ENCODE measurements at regions not wholly inside any gene's neighbourhood (a gene's known extent, or its start where the extent isn't known, plus 50 kb on each side); places are given as distances from the start of the nearest gene placed in this dataset.

DNA sequence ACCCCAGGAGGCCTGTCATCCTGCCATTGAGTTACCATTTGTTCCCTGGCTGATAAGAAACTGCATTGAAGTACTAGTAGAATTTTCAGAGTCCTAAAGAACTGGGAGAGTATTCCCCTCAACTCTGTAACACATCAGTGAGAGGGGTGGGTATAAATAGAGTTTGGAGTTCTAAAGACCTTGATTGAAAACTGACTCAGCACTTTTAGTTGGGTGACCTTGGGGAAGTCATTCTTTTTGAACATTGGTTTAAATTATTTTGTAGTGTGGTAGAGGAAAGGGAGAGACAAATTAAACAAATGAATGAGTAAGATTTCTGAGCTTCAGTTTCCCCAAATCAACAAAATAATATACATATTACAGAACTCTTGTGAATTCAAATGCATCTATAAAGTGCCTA lies 344.5 kb upstream of the THBS1 start:
- Histone ChIP-seq H2BK12ac (ENCODE audit: low read depth, low read length) (no peak overlapping the region), H2BK120ac (replicated peaks; ENCODE audit: low read depth, low read length) (no peak overlapping the region), H4K5ac (ENCODE audit: insufficient read length, low read depth, low read length) (no peak overlapping the region), H3K79me1 (ENCODE audit: low read depth, low read length) (no peaks in the 10 kb centered on the region), H3K9ac (replicated peaks in 1 of 4; ENCODE audit: extremely low read depth in 1 of 4, low read depth in 3 of 4, low read length in 3 of 4) (no peak overlapping the region), H3K4me3 (ENCODE audit: extremely low read depth in 1 of 4, insufficient read depth in 2 of 4, low read depth in 3 of 4, low read length in 4 of 4) (no peak overlapping the region), H3K4me2 (ENCODE audit: insufficient read depth in 1 of 2, low read depth in 2 of 2, low read length in 2 of 2) (no peak overlapping the region), H3K27me3 (replicated peaks in 1 of 4; ENCODE audit: control insufficient read depth in 3 of 4, extremely low read depth in 1 of 4, insufficient read depth in 3 of 4, low read length in 3 of 4) (peaks cover 0 to 1% (median 0%) of the 10 kb centered on the region in 4 experiments; a peak in 1 of 7 replicates), H4K8ac (ENCODE audit: extremely low read depth, insufficient read depth, low read length) (no peak overlapping the region), H3K4me1 (replicated peaks in 1 of 4; ENCODE audit: control insufficient read depth in 3 of 4, insufficient read depth in 4 of 4, low read length in 3 of 4) (peaks cover 0 to under 1% (median 0%) of the 10 kb centered on the region in 4 experiments; a peak in 1 of 7 replicates), H2BK15ac (ENCODE audit: low read length) (no peak overlapping the region), H4K20me1 (replicated peaks in 1 of 2; ENCODE audit: control insufficient read depth in 1 of 2, insufficient read depth in 2 of 2, low read length in 2 of 2) (no peaks in the 10 kb centered on the region), H3K79me2 (ENCODE audit: control insufficient read depth in 1 of 2, insufficient read depth in 2 of 2, low read length in 2 of 2) (no peaks in the 10 kb centered on the region), H3K4ac (replicated peaks; ENCODE audit: insufficient read length, low read depth, low read length) (no peak overlapping the region), H4K91ac (replicated peaks; ENCODE audit: insufficient read length, low read length) (no peak overlapping the region), H2BK20ac (ENCODE audit: low read length) (no peak overlapping the region), H3K56ac (replicated peaks; ENCODE audit: insufficient read length, low read depth, low read length) (no peak overlapping the region), H3K27ac (ENCODE audit: low read depth, low read length) (no peak overlapping the region), H2AK5ac (ENCODE audit: low read depth, low read length) (no peak overlapping the region), H3K14ac (ENCODE audit: insufficient read length) (no peak overlapping the region), H3K23ac (ENCODE audit: insufficient read length) (no peak overlapping the region), H3K23me2 (ENCODE audit: low read depth, low read length) (no peaks in the 10 kb centered on the region), H3K36me3 (ENCODE audit: control insufficient read depth in 2 of 4, insufficient read depth in 4 of 4, low read length in 3 of 4) (no peaks in the 10 kb centered on the region), H2BK5ac (ENCODE audit: low read depth, low read length) (no peak overlapping the region), H2AFZ (ENCODE audit: low read length) (no peak overlapping the region), H3K9me3 (ENCODE audit: insufficient read depth in 2 of 2, low read depth in 1 of 2, low read length in 1 of 2) (no peaks in the 10 kb centered on the region), H3K18ac (ENCODE audit: extremely low read depth, low read length) (no peak overlapping the region)
- ChIA-PET POLR2A (ENCODE audit: partially characterized antibody) (no interaction called here), CTCF (ENCODE audit: partially characterized antibody) (interaction anchor here (0.7 kb wide), 1 partner anchor 64 kb away, joined by 3 read pairs; no protein-coding TSS in a partner anchor)
- DNase-seq (ENCODE audit: low read depth in 1 of 2, low spot score in 2 of 2) (no peak), FAIRE-seq (no peak)
- no peak for TF ChIP-seq SRF (IDR thresholded peaks at IDR 0.05; ENCODE audit: low read depth, low read length)
- no peak for TF ChIP-seq SIRT6 (IDR thresholded peaks at IDR 0.05; ENCODE audit: low read length)
- TF ChIP-seq KDM5A (IDR thresholded peaks at IDR 0.05; ENCODE audit: low read length) = no peak
- no peak for TF ChIP-seq CBX8 (IDR thresholded peaks at IDR 0.05; ENCODE audit: borderline replicate concordance, low read depth, low read length)
- no peak for TF ChIP-seq RNF2 (IDR thresholded peaks at IDR 0.05; ENCODE audit: borderline replicate concordance, low read depth, low read length, missing control alignments, poor library complexity, severe bottlenecking)
- no peak for TF ChIP-seq GABPA (IDR thresholded peaks at IDR 0.05; ENCODE audit: borderline replicate concordance, insufficient read depth, low read length)
- TF ChIP-seq SIN3A (conservative IDR thresholded peaks at IDR 0.05 in 1 of 2, IDR thresholded peaks at IDR 0.05 in 1 of 2; ENCODE audit: low read depth in 1 of 2, low read length in 2 of 2) = no peak
- no peak for TF ChIP-seq HDAC6 (IDR thresholded peaks at IDR 0.05; ENCODE audit: low read depth, low read length)
- TF ChIP-seq RXRA (IDR thresholded peaks at IDR 0.05; ENCODE audit: insufficient read depth, low read depth, low read length) = no peak
- TF ChIP-seq CHD2 (IDR thresholded peaks at IDR 0.05; ENCODE audit: low read length) = no peak
- no peak for TF ChIP-seq EP300 (IDR thresholded peaks at IDR 0.05; ENCODE audit: borderline replicate concordance in 1 of 2, low read depth in 2 of 2, low read length in 2 of 2)
- TF ChIP-seq KDM1A (IDR thresholded peaks at IDR 0.05; ENCODE audit: borderline replicate concordance, low read length) = no peak
- no peak for TF ChIP-seq JUND (IDR thresholded peaks at IDR 0.05; ENCODE audit: low read length)
- TF ChIP-seq NRF1 (IDR thresholded peaks at IDR 0.05; ENCODE audit: low read depth, low read length) = no peak
- TF ChIP-seq BACH1 (IDR thresholded peaks at IDR 0.05; ENCODE audit: low read length) = peak; percentile 35; the same call in 1 of the 2 replicates
- peak; percentile 82 for TF ChIP-seq MAFK (IDR thresholded peaks at IDR 0.05; ENCODE audit: low read depth, low read length)
